SK-N-SH treated with all-trans-retinoic acid at 6 μM for 48 hours (cell line): ENCODE measurements at regions not wholly inside any gene's neighbourhood (a gene's known extent, or its start where the extent isn't known, plus 50 kb on each side); places are given as distances from the start of the nearest gene placed in this dataset.

Experiments used
- ATAC-seq: fragments of 200-7000 bp; cut with Tn5 transposase; 3 replicates; pipeline ENCODE4 v1.9.1; 2020; ENCODE audit warnings: mild to moderate bottlenecking, moderate library complexity
- ARNTL ChIP-seq: fragments of 450-650 bp; formaldehyde crosslinking; IDR thresholded peaks from 2 replicates; pipeline ENCODE4 v1.5.0; 2020; ENCODE audit warnings: low read depth, mild to moderate bottlenecking, moderate library complexity, borderline replicate concordance
- BACH2 ChIP-seq: fragments of 250-450 bp; sonication (Bioruptor Pico); IDR thresholded peaks from 2 replicates; pipeline ENCODE4 v1.9.0; 2021; ENCODE audit warnings: mild to moderate bottlenecking, borderline replicate concordance
- CREB5 ChIP-seq: fragments of 250-450 bp; sonication (Bioruptor Pico); IDR thresholded peaks from 2 replicates; pipeline ENCODE4 v1.5.1; 2020; ENCODE audit warnings: low read depth, mild to moderate bottlenecking, moderate library complexity
- CSDC2 ChIP-seq: fragments of 250-450 bp; sonication (Bioruptor Pico); IDR thresholded peaks from 2 replicates; pipeline ENCODE4 v1.5.0; 2020; ENCODE audit warnings: mild to moderate bottlenecking, moderate library complexity
- CSRNP3 ChIP-seq: fragments of 250-450 bp; sonication (Bioruptor Pico); IDR thresholded peaks from 2 replicates; pipeline ENCODE4 v1.5.1; 2021; ENCODE audit warnings: mild to moderate bottlenecking, moderate library complexity
- ESRRG ChIP-seq: fragments of 250-450 bp; sonication (Bioruptor Pico); IDR thresholded peaks from 2 replicates; pipeline ENCODE4 v1.6.1; 2021; ENCODE audit warnings: mild to moderate bottlenecking
- GLIS3 ChIP-seq: fragments of 250-450 bp; sonication (Bioruptor Pico); IDR thresholded peaks from 2 replicates; pipeline ENCODE4 v1.5.0; 2020; ENCODE audit warnings: mild to moderate bottlenecking, moderate library complexity
- OSR1 ChIP-seq: fragments of 250-450 bp; sonication (Bioruptor Pico); IDR thresholded peaks from 2 replicates; pipeline ENCODE4 v1.8.0; 2022; ENCODE audit warnings: moderate library complexity, mild to moderate bottlenecking, inconsistent platforms
- PPARA ChIP-seq: fragments of 250-450 bp; sonication (Bioruptor Pico); IDR thresholded peaks from 2 replicates; pipeline ENCODE4 v1.5.0; 2020; ENCODE audit warnings: mild to moderate bottlenecking, borderline replicate concordance
- RARB ChIP-seq: fragments of 250-450 bp; sonication (Bioruptor Pico); IDR thresholded peaks from 2 replicates; pipeline ENCODE4 v1.8.0; 2021; ENCODE audit warnings: mild to moderate bottlenecking, moderate library complexity
- SNAI2 ChIP-seq: fragments of 250-450 bp; sonication (Bioruptor Pico); IDR thresholded peaks from 2 replicates; pipeline ENCODE4 v1.5.0; 2020; ENCODE audit warnings: mild to moderate bottlenecking, moderate library complexity
- TCF4 ChIP-seq: fragments of 250-450 bp; sonication (Bioruptor Pico); IDR thresholded peaks from 2 replicates; pipeline ENCODE4 v1.8.0; 2021; ENCODE audit warnings: mild to moderate bottlenecking, moderate library complexity, borderline replicate concordance
- TOX ChIP-seq: fragments of 250-450 bp; sonication (Bioruptor Pico); IDR thresholded peaks from 2 replicates; pipeline ENCODE4 v1.8.0; 2021; ENCODE audit warnings: mild to moderate bottlenecking, moderate library complexity, borderline replicate concordance
- ZC3H10 ChIP-seq: fragments of 250-450 bp; sonication (Bioruptor Pico); IDR thresholded peaks from 2 replicates; pipeline ENCODE4 v1.5.1; 2021; ENCODE audit warnings: mild to moderate bottlenecking, moderate library complexity
- ZFP3 ChIP-seq: fragments of 250-450 bp; sonication (Bioruptor Pico); IDR thresholded peaks from 2 replicates; pipeline ENCODE4 v1.5.0; 2020; ENCODE audit warnings: mild to moderate bottlenecking, moderate library complexity
- ZFP30 ChIP-seq: fragments of 450-650 bp; formaldehyde crosslinking; IDR thresholded peaks from 2 replicates; pipeline ENCODE4 v1.5.0; 2022; ENCODE audit warnings: mild to moderate bottlenecking, moderate library complexity
- ZNF565 ChIP-seq: fragments of 450-650 bp; formaldehyde crosslinking; conservative IDR thresholded peaks from 2 replicates; pipeline ENCODE4 v1.5.0; 2020; ENCODE audit warnings: low read depth, mild to moderate bottlenecking, moderate library complexity
- ZNF70 ChIP-seq: fragments of 450-650 bp; formaldehyde crosslinking; IDR thresholded peaks from 2 replicates; pipeline ENCODE4 v1.5.0; 2020; ENCODE audit warnings: mild to moderate bottlenecking, moderate library complexity
- ZNF8 ChIP-seq: fragments of 450-650 bp; formaldehyde crosslinking; IDR thresholded peaks from 2 replicates; pipeline ENCODE4 v1.5.0; 2020; ENCODE audit warnings: mild to moderate bottlenecking, moderate library complexity
- TF ChIP-seq, protein P1 (sequence below): fragments of 250-450 bp; sonication (Bioruptor Pico); IDR thresholded peaks from 2 replicates; pipeline ENCODE4 v1.5.0; 2020; ENCODE audit warnings: mild to moderate bottlenecking, moderate library complexity
- TF ChIP-seq, protein P2 (sequence below): fragments of 250-450 bp; sonication (Bioruptor Pico); IDR thresholded peaks from 2 replicates; pipeline ENCODE4 v1.8.0; 2021; ENCODE audit warnings: low read depth, mild to moderate bottlenecking, moderate library complexity, borderline replicate concordance

GRCh38 chr14:71344506-71344905 is 437.2 kb downstream of the PCNX1 start:
- TF ChIP-seq CSDC2 (no peak), ZNF8 (no peak), ZNF565 (CRISPR knock-in tag) (no peak), SNAI2 (CRISPR knock-in tag) (no peak), ZC3H10 (CRISPR knock-in tag) (no peak), PPARA (CRISPR knock-in tag) (no peak), RARB (CRISPR knock-in tag) (no peak), TOX (no peak), CREB5 (CRISPR knock-in tag) (no peak)
- TF ChIP-seq, protein P1, sequence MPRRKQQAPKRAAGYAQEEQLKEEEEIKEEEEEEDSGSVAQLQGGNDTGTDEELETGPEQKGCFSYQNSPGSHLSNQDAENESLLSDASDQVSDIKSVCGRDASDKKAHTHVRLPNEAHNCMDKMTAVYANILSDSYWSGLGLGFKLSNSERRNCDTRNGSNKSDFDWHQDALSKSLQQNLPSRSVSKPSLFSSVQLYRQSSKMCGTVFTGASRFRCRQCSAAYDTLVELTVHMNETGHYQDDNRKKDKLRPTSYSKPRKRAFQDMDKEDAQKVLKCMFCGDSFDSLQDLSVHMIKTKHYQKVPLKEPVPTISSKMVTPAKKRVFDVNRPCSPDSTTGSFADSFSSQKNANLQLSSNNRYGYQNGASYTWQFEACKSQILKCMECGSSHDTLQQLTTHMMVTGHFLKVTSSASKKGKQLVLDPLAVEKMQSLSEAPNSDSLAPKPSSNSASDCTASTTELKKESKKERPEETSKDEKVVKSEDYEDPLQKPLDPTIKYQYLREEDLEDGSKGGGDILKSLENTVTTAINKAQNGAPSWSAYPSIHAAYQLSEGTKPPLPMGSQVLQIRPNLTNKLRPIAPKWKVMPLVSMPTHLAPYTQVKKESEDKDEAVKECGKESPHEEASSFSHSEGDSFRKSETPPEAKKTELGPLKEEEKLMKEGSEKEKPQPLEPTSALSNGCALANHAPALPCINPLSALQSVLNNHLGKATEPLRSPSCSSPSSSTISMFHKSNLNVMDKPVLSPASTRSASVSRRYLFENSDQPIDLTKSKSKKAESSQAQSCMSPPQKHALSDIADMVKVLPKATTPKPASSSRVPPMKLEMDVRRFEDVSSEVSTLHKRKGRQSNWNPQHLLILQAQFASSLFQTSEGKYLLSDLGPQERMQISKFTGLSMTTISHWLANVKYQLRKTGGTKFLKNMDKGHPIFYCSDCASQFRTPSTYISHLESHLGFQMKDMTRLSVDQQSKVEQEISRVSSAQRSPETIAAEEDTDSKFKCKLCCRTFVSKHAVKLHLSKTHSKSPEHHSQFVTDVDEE (CRISPR knock-in tag), result no peak

DNA sequence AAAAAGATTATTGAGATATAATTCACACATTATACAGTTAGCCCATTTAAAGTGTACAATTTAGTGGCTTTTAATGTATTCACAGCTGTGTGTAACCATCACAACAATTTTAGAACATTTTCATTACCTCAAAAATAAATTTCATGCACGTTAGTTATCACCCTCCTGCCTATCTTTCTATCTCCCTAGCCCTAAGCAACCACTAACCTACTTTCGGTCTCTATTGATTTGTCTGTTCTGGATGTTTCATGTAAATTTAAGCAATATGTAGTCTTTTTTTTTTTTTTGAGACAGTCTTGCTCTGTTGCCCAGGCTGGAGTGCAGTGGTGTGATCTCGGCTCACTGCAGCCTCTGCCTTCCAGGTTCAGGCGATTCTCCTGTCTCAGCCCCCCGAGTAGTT is 439.4 kb downstream of the PCNX1 start:
- no peak for ATAC-seq
- TF ChIP-seq BACH2 (no peak), ZFP30 (CRISPR knock-in tag) (no peak), ZNF70 (CRISPR knock-in tag) (no peak), RARB (CRISPR knock-in tag) (no peak), TOX (no peak), ESRRG (no peak), ZNF565 (CRISPR knock-in tag) (no peak), CREB5 (CRISPR knock-in tag) (no peak), ARNTL (no peak), TCF4 (no peak)
- TF ChIP-seq, protein P1 (CRISPR knock-in tag), result no peak
- TF ChIP-seq, protein P2, sequence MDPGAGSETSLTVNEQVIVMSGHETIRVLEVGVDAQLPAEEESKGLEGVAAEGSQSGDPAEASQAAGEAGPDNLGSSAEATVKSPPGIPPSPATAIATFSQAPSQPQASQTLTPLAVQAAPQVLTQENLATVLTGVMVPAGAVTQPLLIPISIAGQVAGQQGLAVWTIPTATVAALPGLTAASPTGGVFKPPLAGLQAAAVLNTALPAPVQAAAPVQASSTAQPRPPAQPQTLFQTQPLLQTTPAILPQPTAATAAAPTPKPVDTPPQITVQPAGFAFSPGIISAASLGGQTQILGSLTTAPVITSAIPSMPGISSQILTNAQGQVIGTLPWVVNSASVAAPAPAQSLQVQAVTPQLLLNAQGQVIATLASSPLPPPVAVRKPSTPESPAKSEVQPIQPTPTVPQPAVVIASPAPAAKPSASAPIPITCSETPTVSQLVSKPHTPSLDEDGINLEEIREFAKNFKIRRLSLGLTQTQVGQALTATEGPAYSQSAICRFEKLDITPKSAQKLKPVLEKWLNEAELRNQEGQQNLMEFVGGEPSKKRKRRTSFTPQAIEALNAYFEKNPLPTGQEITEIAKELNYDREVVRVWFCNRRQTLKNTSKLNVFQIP (CRISPR knock-in tag), result no peak
- TF ChIP-seq, all 23 proteins: peak for 0

More at GRCh38 chr14:71344506-71344905, 437.2 kb downstream of the PCNX1 start:
- no peak for ATAC-seq

DNA sequence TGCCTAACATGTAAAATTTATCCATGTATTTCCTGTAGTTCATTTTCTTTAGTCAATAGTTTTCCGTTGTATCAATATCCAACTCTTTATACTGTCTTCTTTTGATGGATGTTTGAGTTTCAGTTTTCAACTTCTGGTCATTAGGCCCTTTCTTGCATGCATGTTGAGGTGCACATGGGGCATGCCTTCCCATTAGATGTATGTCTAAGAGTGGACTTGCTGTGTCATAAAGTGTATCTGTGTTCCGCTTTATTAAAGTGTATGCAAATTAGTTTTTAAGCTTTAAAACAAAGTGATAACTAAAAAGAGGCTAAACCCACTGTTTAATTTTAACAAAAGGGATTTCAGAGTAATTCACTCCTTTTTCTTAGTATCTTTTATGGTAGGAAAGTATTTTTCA is 441.1 kb downstream of the PCNX1 start:
- no peak for ATAC-seq
- TF ChIP-seq OSR1 (CRISPR knock-in tag) (no peak), CREB5 (CRISPR knock-in tag) (no peak), ESRRG (no peak), ZNF8 (no peak), GLIS3 (CRISPR knock-in tag) (no peak), ZFP3 (CRISPR knock-in tag) (no peak), TCF4 (no peak), CSRNP3 (CRISPR knock-in tag) (no peak), CSDC2 (no peak), SNAI2 (CRISPR knock-in tag) (no peak)
- TF ChIP-seq, protein P2 (CRISPR knock-in tag), result no peak
